Epidermal melanocyte (primary cell): ENCODE measurements at regions not wholly inside any gene's neighbourhood (a gene's known extent, or its start where the extent isn't known, plus 50 kb on each side); places are given as distances from the start of the nearest gene placed in this dataset.
"Not testable (repeated sequence)": the region's sequence is repeated elsewhere in the genome, so short reads cannot be mapped to it uniquely, and the experiment has no call there.

Experiments
- DNase-seq: peaks from one replicate; pipeline ENCODE4 v3.0.0; 2011; ENCODE audit warnings: low spot score; ENCODE audit not compliant: insufficient read length

DNA sequence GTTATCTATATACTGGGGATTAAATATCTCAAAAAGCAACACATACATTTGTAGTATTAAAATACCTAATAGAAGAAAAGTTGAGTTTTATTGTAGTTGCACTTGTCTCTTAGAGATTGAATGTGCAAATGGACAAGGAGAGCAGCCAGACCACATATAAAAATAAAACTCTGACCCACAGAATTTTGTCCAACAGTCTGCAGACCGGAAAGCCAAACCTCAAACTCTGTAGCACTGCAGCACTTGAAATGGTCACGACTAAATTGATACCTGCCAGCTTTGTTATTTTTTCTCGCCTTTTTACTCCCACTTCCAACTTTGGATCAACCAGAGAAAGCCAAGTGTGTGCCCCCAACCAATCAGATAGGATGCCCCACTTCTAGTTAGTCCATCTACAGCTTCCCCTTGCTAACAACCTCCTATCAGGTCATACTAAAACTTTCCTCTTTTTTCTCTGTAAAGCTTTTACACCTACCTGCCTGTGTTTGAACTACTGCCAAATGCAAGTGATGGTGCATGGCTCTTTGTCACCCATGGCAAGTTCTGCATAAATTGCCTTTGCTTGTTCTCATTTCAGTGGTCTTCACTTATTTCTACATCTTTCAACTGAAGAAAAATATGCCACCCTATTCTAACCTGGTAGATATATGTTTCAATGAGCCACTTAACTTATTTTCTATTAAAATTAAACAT is 1250.7 kb upstream of the SPRY2 start:
- DNase-seq, result no peak

DNA sequence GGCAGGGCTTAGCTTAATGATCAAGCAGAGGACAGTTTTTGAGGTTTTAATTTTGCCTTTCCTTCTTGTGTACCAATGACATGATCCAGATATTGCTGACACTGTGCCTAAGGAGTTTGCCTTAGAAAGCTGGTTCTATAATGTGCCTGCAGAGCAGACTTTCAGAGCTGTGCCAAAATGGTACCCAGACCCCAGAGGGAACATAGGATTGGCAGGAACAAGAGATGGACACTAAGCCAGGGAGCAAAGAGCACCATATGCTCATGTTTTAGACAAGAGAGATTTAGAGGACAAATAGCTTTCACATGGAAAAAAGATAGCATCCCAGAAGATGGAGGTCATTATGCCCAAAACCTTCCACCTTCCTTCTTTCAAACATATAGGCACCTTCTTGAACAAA is 1241.5 kb upstream of the SPRY2 start:
- no peak for DNase-seq

DNA sequence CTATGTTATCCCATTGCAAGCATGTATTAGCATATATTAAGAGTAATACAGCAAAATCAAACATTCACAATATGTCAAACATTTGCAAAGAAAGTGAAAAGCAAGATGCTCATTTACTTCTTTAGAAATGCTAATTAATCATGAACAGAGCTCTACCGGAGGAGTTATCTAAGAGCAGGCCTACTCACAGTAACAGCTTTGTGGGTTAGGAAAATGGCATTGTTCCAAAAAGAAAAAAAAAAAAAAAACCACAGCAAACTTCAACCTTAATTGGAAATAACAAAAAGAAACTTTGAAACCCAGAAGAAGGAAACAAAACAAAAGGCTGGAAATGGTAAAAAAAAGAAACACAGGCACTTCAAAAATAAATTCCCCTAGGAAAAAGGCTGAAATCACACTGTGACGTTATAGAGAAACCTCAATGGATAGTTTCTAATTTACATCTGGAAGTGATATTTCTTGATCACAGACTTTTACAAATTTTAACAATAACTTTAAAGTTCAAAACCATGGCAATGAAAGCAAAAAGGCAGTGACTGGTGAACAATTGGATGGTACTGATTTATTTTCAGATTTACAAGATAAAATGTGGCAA is 1236.8 kb upstream of the SPRY2 start:
- DNase-seq, result no peak

DNA sequence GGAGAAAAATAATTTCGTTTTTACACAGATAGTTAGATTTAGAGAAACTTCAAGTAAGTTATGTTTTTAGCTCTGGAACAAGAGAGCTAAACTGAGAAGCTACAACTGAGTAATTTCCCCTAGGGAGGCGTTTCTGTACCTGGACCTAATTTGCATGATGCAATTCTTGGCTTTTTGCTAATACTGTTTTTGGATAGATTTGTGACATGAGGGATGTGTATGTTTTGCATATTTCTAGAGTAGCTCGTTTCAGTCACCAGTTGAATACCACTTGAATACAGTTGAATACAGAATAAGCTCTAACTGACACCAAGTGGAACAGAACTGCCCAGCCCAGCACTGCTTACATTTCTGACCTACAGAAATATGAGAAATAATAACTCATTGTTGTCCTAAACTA is 1227.9 kb upstream of the SPRY2 start:
- no peak for DNase-seq

DNA sequence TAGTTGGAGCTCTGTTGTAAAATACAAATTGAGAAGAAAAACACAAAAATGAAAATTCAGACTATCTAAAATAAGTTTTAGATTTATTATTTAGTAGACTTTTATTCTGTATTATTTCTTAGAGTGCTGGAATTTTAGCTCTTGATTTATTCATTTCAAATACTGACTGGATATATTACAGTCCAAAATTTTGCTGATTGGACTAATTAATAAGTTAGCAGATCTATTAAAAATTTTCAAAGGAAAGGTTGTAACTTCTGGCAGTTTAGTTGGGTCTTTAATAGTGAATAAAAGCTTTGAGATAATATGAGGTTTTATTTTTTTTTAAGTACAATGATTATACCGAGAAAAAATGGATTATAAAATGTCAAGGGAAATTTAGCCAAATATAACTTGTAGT is 1224.9 kb upstream of the SPRY2 start:
- DNase-seq, result no peak

DNA sequence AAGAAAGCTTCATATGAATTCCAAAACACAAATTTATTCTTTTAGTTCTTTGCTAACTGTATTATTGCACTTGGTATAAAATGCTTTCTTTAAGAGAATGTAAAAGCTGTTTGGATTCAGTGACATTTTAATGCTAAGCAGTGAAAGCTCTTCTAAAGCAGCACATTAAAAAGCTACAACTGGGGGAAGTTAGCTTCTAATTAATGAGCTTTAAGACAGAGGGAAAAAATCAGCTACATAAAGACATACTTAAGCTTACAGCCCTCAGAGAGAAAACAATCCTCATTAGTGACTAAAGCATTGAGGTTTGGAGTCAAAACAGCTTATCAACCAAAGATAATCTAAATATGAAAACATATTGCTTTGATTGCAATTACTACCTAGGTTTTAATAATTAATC is 1222.2 kb upstream of the SPRY2 start:
- DNase-seq, result no peak

DNA sequence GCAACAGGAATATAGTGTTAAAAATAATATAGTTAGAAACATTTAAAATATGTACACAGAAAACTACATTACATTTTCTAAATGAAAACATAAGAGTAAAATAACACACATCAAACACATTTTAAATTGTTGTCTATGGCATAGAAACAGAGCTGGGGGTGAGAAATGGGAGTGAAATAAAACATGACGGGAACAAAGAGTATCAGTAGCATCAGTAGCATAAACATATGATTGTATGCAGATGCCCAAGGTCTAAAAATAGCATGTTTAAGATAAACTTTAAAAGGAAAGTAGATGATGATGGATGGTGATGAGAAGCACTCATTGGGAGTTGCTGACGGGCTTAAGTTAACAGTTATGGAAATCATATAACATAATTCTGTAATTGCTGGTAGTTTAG is 1221.7 kb upstream of the SPRY2 start:
- DNase-seq, result no peak

DNA sequence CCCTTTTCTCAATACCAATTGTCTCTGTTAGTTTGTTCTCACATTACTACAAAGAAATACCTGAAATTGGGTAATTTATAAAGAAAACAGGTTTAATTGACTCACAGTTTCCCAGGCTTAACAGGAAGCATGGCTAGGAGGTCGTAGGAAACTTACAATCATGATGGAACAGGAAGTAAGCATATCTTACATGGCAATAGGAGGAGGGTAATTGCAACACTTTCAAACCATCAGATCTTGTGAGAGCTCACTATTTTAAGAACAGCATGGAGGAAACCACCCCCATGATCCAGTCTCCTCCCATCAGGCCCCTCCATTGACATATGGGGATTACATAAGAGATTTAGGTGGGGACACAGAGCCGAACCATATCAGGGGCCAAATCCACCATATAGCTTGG is 1210.1 kb upstream of the SPRY2 start:
- DNase-seq, result no peak

DNA sequence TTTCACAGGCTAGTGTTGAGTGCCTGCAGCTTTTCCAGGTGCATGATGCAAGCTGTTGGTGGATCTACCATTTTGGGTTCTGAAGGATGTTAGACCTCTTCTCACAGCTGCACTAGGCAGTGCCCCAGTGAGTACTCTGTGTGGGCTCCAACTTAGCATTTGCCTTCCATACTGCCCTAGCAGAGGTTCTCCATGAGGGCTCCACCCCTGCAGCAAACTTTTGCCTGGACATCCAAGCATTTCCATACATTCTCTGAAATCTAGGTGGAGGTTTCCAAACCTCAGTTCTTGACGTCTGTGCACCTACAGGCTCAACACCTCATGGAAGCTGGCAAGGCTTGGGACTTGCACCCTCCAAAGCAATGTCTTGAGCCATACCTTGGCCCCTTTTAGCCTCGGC is 1205.4 kb upstream of the SPRY2 start:
- not testable (repeated sequence) for DNase-seq

DNA sequence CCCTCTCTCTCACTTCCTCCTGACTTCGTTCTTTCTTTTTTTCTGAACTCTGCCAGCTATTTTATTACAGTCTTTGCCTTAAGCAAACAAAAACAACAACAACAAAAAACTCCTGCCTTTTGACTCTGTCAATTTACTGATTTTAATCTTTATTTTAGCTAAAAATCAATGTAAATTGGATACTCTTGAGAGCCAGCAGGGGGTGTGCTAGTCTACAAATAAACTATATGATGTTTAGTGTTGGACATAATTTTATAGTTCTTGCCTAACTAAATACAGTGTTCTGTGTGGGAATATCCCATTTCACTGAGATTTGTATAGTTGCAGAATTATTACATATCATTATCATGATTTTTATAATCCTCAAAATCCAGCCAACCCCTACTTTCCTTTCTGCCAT is 1199.9 kb upstream of the SPRY2 start:
- no peak for DNase-seq

DNA sequence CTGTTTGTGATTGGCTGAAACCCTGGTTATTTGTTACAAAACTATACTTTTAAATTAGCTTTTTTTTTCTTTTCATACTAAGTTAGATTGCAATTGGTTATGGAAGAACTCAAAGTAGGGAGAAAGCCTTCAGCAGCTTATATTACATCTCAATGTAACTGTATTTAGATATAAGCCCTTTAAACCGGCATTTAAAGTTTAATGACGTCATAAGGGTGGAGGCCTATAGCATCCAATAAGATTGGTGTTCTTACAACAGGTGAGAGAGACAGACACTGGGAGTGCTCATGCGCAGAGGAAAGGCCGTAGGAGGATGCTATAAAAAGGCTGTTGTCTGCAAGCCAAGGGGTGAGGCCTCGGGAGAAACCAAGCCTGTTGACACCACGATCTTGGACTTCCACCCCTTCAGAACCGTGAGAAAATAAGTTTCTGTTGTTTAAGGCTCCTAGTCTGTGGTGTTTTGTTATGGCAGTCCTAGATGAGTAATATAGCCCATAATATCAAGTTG is 1198.8 kb upstream of the SPRY2 start:
- DNase-seq, result no peak

DNA sequence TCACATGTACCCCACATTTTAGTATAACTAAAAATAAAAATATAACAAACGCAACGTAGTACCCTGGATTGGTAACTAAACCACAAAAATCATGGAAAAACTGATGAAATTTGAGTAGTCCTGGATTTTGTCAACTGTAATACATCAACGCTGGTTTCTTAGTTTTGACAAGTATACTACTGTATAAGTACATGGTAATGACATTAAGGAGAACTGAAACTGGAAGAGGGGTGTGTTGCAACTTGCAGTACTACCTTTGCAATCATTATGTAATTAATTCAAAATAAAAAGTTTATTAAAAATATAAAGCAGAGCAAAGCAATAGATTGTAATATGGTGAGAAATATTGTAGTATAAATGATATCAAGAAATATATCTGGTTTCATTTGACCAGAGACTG is 1158.0 kb upstream of the SPRY2 start:
- no peak for DNase-seq

DNA sequence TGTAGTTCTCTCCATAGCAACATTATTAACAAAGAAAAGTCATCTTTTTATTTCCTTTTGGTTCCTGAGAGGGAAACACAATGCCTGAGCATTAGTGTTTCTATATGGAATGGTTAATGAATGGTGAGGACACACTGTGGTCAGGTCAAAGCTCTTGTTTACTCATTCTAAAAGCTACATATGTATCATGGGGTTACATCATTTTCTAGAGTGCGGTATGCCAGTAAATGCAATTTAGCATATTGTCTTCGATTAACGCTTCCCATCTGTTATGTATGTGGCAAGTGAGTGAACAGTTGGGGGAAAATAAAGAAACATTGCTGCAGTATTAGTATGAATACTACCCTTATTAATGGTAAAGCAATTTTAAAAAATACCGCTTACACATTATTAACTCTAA is 1152.2 kb upstream of the SPRY2 start:
- DNase-seq, result no peak

DNA sequence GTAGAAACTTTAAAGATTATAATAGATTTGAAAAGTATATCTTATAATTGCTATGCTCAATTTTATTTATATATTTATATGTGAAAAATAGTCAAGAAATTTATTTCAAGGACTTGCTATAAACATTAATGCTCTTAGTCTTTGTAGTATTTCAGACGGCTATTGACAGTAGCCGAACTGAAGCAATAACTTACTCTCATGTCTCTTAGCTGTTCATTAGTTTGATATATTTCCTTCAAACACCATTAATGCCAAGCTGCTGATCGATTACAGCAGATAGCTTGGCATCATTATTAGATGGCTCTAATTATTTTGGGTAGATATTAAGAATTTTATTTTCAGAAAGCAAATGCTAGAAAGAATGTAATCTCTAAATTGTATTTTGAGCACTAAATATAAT is 1151.5 kb upstream of the SPRY2 start:
- DNase-seq, result no peak

DNA sequence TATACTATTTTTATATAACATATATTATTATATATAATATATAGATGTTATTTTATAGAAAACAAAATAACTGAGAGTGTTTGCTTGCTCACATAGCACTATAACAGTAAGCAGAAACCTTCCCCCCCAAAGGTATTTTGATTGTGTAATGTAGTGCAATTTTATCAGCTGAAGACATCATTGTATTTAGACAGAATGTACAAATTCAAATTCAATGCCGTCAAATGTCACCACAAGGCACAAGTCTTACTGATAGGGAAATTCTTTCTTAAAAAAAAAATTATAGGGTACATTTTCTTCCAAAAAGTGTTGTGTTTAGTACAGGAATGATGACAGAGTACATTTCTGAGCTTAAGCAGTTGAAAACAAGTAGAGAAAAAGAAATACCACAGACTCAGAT is 1147.1 kb upstream of the SPRY2 start:
- no peak for DNase-seq

DNA sequence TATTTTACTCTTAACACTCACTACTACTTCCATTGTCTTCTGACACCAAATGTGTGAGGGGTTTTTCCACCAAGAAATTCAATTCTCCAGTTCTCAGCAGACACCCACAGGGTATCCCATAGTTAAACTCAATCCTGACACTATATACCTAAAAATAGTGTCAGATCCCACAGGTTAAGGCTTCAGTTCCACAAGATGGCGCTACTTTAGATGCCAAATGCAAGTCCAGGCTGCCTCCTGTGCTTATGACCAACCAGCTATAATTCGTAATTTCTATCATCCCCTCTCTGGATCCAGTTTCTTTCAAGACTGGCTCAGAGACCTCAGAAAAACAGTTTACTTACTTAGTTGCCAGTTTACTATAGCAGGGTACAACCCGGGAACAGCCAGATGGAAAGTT is 1146.2 kb upstream of the SPRY2 start:
- DNase-seq, result no peak

DNA sequence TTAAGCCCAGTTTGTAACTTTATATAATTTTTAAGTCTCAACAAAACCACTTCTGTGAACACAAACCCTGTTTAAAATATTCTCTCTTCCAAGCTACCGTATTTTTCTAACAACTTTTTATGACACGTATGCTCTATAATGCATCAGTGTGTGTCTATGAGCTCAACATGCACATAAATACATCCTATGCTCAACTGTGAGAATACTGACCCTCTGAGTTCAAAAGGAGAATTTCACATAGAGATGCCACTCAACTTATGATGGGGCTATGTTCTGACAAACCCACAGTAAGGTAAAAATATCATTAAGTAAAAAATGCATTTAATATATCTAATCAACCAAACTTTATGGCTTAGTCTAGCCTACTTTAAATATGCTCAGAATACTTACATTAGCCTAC is 1139.7 kb upstream of the SPRY2 start:
- no peak for DNase-seq

DNA sequence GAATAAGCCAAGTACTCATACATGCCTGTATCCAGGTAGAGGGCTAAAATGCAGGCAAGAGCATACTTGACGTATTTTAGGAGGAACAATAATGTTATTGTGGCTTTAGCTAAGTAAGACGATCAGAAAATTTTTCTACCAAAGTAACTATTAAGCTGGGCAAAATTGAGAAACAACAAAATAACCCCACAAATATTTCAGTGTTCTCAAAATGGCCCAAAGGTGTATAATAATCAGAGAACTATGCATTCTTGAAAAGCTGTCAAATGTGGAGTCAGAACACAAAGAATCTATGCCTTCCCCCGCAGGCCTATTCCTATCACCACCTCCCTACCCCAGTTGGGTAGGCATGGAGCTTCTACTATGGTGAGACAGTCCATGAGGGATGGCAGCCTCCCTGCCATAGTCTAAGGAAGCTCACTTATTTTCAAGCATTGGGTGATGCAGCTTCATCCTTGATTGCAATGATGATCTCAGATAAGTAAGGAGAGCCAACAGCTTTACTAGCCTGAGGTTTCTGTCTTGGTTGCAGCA is 1132.5 kb upstream of the SPRY2 start:
- DNase-seq, result no peak

DNA sequence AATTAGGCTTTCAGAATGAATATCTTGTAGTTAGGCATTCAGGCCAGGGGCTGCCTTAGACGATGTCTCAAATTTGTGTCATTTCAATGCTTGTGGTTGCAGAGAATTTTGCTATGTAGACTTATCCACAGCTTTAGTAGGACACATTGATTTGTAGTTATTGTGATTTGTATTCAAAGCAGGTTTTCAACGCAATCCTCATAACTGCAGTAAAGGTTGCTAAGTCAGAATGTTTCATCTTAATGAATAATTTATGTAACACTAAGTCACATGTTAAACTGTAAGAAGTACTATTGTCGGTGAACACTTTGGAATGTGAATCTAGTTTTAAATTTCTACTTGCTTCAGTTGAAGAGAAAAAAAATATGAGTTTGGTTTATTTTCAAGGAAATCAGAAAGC is 1117.2 kb upstream of the SPRY2 start:
- no peak for DNase-seq

DNA sequence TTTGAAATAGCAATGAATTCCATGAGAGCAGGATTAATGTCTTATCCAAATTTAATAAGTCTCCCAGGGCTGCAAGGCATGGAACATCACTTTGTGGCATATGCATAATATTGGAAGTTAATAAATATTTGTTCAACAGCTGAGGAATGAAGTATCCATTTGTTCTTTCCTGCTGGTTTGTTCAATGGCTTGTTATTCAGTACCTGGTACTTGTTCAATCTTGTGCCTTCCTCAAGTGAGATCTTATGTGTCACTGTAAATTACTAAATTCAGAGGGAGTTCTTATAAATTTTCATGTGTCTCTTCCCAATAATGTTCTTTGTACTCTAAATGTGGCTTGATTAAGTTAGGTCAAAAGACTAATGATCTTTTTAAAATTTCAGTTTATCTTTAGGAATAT is 1105.5 kb upstream of the SPRY2 start:
- DNase-seq, result no peak

DNA sequence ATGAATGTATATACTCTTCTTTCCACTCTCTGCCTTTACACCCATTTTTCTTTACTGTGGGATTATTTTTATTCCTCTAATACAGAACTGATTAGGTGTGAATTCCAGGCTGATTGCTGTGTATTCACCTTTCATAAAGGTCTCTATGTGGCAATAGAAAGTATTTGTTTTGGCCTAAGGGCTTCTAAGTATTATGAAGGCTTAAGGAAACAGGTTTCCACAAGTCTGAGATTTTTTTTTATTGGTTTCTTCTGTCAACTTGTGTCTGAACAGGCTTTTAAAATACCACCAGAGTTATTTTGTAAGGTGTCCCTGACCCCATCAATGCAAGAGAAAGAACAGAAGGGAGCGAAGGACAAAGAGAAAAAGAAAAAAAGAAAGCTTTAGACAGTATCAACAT is 1102.0 kb upstream of the SPRY2 start:
- no peak for DNase-seq

DNA sequence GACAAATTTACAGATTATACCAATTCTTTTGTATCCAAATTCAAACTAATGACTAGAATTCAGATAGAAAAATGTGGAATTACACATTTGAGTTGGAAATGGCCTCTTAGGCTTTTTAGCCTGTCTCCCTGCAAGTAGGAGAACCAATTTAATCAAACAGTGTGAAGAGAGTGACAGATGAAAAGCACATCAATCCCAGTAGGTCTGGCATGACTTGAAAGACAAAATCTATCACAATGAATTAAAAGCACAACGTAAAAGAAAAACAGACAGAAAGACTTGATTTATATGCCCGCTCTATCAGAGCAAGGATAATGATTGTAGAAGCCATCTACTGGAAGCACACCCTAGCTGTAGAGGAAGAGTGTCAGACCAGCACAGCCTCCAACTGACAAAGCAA is 1084.4 kb upstream of the SPRY2 start:
- no peak for DNase-seq

DNA sequence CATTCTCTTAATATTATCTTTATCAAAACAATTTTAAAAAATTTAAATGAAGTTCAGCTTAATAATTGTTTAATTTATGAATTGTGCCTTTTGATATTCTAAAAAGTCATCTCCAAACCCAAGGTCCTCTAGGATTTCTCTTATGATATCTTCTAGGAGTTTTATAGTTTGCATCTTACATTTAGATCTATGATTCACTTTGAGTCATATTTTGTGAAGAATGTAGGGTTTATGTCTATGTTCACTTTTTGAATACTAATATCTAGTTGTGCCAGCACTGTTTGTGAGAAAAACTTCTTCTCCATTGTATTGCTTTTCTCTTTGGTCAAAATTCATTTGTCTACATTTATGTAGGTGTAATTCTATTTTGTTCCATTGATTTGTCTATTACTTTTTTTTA is 1068.4 kb upstream of the SPRY2 start:
- DNase-seq, result no peak
